IPS-NIHi7 (cell line): ENCODE measurements at regions not wholly inside any gene's neighbourhood (a gene's known extent, or its start where the extent isn't known, plus 50 kb on each side); places are given as distances from the start of the nearest gene placed in this dataset.

ENCODE experiments used
- DNase-seq: peaks from one replicate; pipeline ENCODE4 v3.0.0; 2012; ENCODE audit warnings: mixed read lengths; ENCODE audit errors: extremely low spot score

- DNase-seq: no peak
These were observed 410.9 kb upstream of the JARID2 start for GRCh38 chr6:14834851-14835530.

DNA sequence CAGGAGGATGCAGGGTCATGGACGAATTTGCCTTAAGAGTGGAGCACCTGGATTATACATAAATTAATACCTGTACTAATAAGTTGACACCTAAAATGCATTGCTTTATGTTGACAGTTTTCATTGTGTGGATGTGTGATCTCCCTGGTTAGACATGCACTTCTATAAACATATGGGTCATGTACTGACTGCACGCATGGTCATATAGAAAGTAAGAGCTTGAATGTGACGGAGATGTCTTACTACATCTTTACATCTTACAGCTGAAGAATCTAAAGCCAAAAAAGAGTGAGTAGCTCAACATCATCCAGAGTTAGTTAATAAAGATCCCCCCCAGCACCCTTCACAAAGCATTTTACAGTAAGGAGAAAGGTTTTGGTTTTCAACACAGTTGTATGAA is 408.4 kb upstream of the JARID2 start:
- DNase-seq: no peak

- no peak for DNase-seq
These were observed 407.7 kb upstream of the JARID2 start for GRCh38 chr6:14838133-14838583.

- DNase-seq: no peak
These were observed 403.9 kb upstream of the JARID2 start for GRCh38 chr6:14841901-14842421.

DNA sequence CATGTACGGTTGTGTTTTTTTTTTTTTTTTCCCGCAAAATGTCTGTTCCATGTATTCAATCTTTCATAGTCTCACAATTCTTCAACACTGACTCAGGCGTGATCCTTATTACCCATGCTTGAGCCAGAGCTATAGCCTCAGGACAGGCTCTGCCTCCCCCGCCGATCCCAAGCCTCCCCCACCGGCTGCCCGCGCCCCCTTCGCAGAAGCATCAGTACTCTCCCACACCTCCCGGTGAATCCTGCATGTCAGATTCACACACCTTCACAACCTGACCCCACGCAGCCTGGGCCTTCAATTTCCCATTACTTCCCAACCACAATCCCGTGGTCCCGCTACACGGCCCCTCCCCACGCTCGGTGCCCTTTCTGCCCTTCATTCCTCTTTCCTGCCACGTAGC is 401.5 kb upstream of the JARID2 start:
- DNase-seq: no peak

- DNase-seq: no peak
These were observed 397.9 kb upstream of the JARID2 start for GRCh38 chr6:14848019-14848418.

DNA sequence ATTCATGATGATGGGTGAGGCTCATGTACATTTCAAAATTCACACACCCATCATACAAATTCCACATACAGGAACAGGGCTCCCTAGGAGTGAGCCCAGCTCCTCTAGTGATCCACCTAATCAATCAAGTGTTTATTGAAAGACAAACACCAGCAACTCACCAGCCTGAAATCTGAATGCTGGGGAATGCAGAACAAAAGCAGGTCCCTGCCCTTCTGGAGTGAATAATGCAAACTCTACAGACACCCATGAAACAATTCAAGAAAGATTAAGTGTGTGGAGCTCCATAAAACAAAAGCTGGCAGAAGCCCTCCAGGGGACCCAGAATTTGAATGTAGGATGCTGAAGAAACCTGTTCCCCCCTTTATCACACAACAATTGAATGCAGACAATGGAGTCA is 396.7 kb upstream of the JARID2 start:
- no peak for DNase-seq

DNA sequence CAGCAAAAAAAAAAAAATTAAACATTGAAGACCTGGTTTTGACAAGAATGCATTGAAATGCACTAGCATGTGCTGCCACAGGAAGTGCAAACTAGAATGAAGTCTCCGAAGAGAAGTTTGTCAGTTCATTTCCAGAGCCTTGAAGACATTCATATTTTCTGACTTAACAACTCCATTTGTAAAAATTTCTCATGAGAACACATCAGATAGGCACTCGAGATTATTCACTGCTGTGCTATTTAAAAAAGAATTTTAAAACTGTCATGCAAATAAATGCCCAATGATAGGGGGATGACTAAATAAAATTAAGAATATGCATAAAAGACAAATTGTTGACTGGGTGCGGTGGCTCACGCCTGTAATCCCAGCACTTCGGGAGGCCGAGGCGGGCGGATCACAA is 394.6 kb upstream of the JARID2 start:
- no peak for DNase-seq

DNA sequence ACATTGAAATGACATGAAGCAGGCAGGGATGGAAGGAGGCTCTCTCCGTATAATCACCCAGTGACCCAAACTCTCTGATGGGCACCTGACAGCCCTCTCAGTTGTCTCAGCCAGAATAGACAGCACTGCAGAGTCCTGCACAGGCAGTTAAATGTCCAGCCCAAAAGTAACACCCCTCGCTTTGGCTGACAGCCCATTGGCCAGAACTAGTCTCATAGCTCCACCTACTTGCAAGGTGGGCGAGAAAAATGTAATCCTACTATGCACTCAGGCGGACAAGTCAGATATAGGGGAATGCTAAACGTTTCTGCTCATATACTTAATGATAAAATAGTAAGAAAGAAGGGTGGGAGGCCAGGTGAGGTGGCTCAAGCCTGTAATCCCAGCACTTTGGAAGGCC is 393.5 kb upstream of the JARID2 start:
- DNase-seq: no peak

- DNase-seq: no peak
These were observed 389.7 kb upstream of the JARID2 start for GRCh38 chr6:14856177-14856576.

GRCh38 chr6:14857001-14857400 is 388.9 kb upstream of the JARID2 start:
- no peak for DNase-seq

DNA sequence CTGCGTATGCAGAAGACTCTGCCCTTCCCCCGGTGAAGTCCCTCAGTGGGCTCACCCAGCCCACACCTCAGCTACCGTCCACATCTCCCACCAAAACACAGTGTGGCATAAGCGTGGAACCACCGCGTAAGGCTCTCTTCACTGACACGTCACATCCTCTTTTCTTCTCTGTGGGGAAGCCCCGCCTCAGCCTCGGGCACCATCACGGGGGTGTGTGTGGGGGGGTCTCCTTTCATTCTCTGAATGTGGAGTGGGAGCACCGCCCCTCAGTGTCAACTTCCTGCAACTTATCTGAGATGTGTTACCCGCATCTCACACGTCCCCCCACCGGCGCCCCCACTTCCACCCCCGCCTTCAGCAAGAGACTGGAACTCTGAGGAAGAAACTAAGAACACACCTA is 388.4 kb upstream of the JARID2 start:
- no peak for DNase-seq

GRCh38 chr6:14858808-14859207 is 387.1 kb upstream of the JARID2 start:
- no peak for DNase-seq

- no peak for DNase-seq
These were observed 385.1 kb upstream of the JARID2 start for GRCh38 chr6:14860774-14861173.

DNA sequence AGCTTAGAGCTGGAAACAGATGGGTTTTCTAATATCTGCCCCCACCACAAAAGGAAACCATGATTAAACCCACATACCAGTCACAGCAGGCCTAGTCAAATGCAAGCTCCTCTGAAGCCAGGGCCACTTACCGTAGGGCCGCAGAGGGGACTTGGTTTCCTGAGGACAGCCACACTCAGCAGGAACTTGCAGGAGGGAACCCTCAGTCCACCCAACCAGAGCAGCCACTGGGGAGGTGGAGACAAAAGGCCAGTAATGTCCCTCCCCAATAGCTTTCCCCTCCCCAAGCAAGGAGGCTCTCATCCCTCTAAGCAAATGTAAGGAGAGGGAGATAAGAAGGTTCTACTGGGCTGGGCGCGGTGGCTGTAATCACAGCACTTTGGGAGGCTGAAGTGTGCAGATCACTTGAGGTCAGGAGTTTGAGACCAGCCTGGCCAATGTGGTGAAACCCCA is 384.4 kb upstream of the JARID2 start:
- peak; percentile 73 for DNase-seq

DNA sequence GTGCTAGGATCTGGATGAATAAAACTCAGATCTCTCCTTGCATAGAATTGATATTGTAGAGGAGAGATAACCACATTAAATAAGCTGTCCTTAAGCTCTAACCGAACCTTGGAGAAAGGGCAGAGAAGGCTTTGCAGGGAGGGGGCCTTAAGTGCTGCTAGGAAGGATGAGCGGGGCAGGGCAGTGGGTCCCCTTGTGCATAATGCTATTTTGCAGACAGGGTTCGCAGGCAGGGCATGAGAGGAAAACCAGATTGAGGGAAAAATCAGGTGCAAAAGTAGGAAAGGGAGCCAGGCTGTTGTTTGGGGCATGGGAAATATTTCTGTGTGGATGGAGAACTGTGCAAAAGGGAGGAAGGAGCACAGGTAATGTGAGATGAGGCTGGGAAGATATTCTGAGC is 383.0 kb upstream of the JARID2 start:
- no peak for DNase-seq

- DNase-seq: peak; percentile 58
These were observed 381.7 kb upstream of the JARID2 start for GRCh38 chr6:14863902-14864850.

- no peak for DNase-seq
These were observed 380.3 kb upstream of the JARID2 start for GRCh38 chr6:14865531-14866100.

- DNase-seq: no peak
These were observed 378.1 kb upstream of the JARID2 start for GRCh38 chr6:14867802-14868201.

- no peak for DNase-seq
These were observed 374.6 kb upstream of the JARID2 start for GRCh38 chr6:14871221-14871620.

DNA sequence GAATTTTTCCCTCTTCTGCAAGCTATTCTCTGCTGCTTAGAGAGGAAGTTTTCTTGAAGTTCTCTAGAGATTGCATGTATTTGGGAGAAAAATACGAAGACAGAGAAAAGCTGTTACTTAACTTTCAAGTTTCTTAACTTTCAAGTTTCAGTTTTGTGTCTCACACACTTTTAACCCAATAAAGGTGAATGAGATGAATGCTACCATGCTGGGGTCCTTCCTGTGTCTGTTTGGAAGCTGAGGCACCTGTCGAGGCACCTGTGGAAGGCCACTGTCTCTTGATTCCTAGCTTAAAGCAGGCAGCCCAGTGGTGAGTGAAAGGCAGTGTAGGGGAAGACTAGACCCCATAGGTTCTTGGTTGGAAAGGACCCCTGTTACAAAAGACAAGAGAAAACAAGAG is 372.8 kb upstream of the JARID2 start:
- DNase-seq: no peak

DNA sequence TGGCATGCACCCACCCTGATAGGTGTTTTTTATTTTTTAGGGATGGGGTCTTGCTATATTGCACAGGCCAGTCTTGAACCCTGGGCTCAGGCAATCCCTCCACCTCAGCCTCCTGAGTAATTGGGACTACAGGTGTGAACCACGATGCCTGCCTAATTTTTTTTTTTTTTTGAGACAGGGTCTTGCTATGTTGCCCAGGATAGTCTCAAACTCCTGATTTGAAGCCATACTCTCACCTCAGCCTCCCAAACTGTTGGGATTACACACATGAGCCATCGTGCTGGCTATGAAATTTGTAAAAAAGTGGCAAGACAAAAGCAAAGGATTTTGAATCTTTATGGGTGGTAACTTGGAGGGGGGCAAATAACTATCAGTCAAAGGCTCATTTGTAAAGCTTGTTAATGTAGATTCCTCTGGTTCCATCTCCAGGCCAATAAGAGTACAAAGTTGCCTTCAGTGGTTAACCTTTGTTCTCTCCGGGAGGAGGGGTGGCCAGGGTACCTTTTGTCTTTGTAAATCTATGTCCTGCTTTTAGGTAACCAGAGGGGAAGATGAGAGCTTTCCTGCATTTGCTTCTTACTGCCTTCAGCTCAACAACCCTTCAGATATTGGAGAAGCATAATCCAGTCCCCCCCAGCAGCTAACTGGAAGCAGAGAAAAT is 372.0 kb upstream of the JARID2 start:
- peak; percentile 32 for DNase-seq
